ENCODE measurements at regions not wholly inside any gene's neighbourhood (a gene's known extent, or its start where the extent isn't known, plus 50 kb on each side); places are given as distances from the start of the nearest gene placed in this dataset.
"Not testable (repeated sequence)": the region's sequence is repeated elsewhere in the genome, so short reads cannot be mapped to it uniquely, and the experiment has no call there.

GRCh38 chr16:52799149-52799548, 252.2 kb upstream of the TOX3 start:
- DNase-seq (ENCODE audit: low read depth, low spot score), result no peak

- DNase-seq (ENCODE audit: low read depth, low spot score), result no peak
Measured at GRCh38 chr16:52787709-52788108, 240.8 kb upstream of the TOX3 start.

DNA sequence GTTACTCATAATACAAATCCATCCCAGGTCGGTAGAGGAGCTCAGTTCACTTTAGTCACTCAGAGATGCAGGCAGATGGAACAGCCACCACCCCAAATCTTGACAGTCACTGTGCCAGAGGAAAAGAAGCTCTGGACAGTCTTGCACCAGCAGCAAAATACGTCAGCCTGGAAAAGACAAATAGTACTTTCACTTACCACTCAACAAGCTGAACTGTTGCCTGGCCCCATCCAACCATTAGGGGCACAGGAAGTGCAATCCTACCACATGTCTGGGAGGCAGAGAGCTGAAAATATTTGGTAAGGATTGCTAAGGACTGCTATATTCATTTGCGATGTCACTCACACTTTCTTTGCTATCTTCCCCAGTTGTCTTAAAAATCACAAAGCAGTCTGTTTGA, 239.1 kb upstream of the TOX3 start:
- no peak for DNase-seq (ENCODE audit: low read depth, low spot score)

GRCh38 chr16:52785653-52786052, 238.7 kb upstream of the TOX3 start:
- DNase-seq (ENCODE audit: low read depth, low spot score), result no peak

GRCh38 chr16:52783616-52784015, 236.7 kb upstream of the TOX3 start:
- no peak for DNase-seq (ENCODE audit: low read depth, low spot score)

GRCh38 chr16:52781005-52781630, 234.2 kb upstream of the TOX3 start:
- DNase-seq (ENCODE audit: low read depth, low spot score), result no peak

DNA sequence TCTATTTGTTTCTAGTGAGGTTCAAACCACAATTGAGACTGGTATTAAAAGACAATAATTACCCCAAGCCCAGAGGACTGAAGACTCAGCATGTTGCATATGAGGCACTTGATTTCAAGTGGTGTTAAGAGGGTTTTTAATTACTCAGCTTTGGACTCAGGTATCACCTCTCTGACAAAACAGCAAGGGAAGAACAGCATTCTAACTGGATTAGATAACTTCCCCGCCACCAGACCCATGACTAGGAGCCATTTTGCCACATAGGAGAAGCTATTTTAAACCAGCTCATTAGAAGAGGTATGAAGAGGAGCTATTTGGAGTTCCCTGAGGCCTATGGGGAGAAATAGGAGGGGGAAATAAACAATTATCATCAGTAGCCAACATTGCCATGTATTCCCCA, 226.1 kb upstream of the TOX3 start:
- no peak for DNase-seq (ENCODE audit: low read depth, low spot score)

DNA sequence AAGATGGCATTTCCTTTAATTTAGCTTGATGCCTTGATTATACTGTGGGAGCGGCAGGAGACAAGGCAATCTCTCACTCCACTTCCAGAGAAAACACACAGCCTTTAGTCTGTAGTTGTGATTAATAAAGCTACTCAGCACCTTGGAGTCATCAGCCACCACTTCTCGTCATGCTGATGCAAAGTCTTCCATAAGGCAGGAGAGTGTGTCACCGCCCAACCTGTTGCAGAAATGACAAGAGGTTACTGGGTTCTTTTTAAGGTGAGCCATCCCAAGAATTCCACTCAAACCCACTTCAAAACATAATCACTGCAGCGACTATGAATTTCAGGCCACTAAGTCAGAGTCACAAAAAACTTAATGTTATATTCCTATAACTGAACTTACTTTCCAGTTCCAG, 223.9 kb upstream of the TOX3 start:
- DNase-seq (ENCODE audit: low read depth, low spot score), result no peak

DNA sequence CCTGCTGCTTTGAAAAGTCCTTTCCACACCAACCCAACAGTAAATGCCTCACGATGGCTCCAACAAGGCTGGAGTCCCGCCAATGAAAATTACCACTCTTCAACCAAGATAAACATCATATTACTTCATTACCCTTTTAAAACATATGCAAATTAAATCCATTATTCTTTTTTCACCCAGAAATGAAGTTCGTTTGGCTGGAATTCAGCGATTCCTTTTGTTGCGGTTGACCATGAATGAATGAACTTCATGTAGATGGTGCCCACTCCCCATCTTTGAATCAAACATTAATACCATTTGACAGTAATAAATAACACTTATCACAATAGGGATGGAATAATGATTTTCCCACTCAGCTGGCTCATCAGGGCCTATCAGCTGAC, 211.5 kb upstream of the TOX3 start:
- DNase-seq (ENCODE audit: low read depth, low spot score), result no peak

GRCh38 chr16:52757746-52758472, 211.0 kb upstream of the TOX3 start:
- DNase-seq (ENCODE audit: low read depth, low spot score), result no peak

DNA sequence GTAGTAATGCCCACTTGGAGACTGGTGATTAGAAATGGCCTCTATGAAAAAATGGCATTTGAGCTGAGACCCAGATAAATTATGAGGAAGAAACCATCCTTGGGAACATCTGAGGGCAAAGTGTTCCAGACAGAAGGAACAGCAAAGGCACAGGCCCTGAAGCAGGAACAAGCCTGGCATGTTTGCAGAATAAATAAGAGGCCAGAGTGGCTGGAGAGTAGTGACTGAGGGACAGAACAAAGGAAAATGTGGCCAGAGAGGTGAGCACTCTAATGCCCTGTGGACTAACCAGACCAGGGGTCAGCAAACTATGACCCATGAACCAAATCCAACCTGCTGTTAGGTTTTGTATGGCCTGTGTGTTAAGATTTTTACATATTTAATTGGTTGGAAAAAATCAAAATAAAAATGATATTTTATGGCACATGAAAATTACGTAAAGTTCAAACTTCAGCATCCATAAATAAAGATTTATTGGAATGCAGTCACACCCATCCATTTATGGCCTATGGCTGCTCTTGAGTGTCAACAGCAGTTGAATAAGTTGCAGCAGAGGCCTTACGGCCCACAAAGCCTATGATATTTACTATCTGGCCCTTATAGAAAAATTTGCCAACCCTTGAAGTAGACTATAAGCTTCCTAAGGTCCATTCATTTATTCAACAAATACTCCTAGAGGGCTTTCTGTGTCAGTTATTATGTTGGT, 210.0 kb upstream of the TOX3 start:
- DNase-seq (ENCODE audit: low read depth, low spot score), result no peak

DNA sequence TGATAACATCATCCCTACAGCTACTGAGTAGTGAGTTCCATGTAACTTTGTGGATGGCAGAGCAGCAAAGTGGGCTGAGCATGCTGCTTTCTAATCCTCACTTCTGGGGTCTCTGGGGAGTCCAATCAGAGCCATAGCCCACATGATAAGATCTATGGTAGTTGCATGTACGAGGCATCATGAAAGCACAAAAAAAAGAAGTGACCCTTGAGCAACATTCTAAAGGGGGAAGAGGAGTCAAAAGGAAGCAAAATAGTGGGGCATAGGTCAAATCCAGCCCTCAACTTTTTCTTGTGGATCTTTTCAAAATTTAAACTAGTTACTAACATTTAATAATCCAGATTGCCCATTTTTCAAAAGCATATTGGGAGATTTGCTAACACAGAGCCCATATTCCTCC, 208.5 kb upstream of the TOX3 start:
- DNase-seq (ENCODE audit: low read depth, low spot score), result no peak

- DNase-seq (ENCODE audit: low read depth, low spot score), result no peak
Measured at GRCh38 chr16:52751035-52751434, 204.1 kb upstream of the TOX3 start.

DNA sequence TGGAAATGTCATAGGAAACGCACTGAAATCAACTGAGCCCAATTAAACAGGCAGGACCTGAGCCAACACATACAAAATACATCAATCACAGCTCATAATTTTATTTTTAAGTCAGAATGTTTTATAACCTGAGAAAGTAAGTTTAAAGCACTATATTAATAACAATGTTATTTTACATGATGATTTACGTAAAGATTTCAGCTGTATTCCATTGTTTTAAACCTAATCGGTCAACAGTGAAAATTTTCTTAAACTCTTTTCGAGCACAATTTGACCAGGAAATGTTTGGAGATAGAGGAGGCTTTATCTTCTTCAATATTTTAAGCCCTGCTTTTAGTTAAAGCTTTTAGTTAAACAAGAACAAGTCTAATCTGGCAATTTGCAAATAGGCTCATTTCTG, 201.8 kb upstream of the TOX3 start:
- DNase-seq (ENCODE audit: low read depth, low spot score), result no peak

DNA sequence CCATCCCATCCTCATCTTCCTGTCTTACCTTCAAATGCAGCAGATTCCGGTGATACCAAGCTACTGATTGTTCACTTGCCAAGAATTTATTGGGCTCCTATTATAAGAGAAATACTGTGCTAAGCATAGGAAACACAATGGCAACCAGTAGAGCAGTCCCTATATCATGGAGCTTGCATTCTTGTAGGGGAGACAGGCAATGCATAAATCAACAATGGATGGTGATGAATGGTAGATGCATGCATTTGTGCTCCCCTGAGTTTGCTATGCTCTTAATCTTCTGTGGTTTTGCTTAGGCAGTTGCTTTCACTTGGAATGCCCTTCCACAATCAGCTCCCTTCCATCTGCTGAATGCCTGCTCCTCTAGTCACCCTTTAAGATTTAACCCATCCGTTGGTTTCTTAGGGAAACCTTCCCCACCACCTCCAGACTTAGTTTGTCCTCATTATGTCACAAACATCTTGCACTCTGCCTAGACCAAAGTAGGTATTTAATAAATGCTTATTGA, 200.2 kb upstream of the TOX3 start:
- DNase-seq (ENCODE audit: low read depth, low spot score), result no peak

- no peak for DNase-seq (ENCODE audit: low read depth, low spot score)
Measured at GRCh38 chr16:52743707-52744106, 196.8 kb upstream of the TOX3 start.

- no peak for DNase-seq (ENCODE audit: low read depth, low spot score)
Measured at GRCh38 chr16:52742608-52743170, 195.7 kb upstream of the TOX3 start.

- DNase-seq (ENCODE audit: low read depth, low spot score), result no peak
Measured at GRCh38 chr16:52742052-52742451, 195.1 kb upstream of the TOX3 start.

DNA sequence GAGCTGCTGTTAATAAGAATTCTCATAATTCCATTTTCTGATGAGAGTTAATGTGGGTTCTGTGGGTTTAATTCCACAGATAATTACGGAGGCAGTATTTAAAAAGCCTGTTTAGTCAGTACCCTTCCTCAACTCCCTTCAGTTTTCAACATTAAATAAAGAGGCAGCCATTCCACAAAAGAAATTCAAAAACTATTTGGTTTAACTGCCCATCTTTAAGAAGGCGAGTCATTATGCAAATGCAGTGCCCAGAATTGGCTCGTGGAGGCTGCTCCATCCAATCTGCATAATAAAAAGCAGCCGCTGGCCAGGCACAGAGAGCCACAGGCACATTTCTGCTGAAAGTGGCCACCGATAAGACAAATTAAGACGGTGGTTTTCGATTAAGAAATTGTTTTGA, 194.4 kb upstream of the TOX3 start:
- DNase-seq (ENCODE audit: low read depth, low spot score), result no peak

- no peak for DNase-seq (ENCODE audit: low read depth, low spot score)
Measured at GRCh38 chr16:52740766-52741165, 193.8 kb upstream of the TOX3 start.

DNA sequence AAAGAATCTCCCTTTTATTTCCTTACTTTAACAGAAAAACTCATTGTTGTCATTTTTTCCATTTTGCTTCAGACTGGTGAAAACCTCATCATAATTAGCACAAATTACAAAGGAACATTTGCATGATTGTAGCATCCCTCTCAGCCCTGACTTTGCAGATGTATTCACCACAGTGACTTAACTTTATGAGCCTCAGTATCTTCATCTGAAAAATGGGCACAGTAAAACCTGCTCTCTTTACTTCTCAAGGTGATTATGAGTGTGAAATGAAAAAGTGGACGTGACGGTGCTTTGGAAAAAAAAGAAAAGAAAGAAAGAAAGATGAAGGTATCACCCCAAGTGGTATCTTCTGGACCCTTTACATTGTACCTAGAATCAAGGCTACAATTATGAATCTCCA, 193.4 kb upstream of the TOX3 start:
- no peak for DNase-seq (ENCODE audit: low read depth, low spot score)

GRCh38 chr16:52738992-52739391, 192.0 kb upstream of the TOX3 start:
- not testable (repeated sequence) for DNase-seq (ENCODE audit: low read depth, low spot score)
